GM10248 (cell line): ENCODE measurements at regions not wholly inside any gene's neighbourhood (a gene's known extent, or its start where the extent isn't known, plus 50 kb on each side); places are given as distances from the start of the nearest gene placed in this dataset.
"Not testable (repeated sequence)": the region's sequence is repeated elsewhere in the genome, so short reads cannot be mapped to it uniquely, and the experiment has no call there.

Source experiments
- CTCF ChIA-PET: fragments of 300-600 bp; sonication (Branson Sonifier 250); formaldehyde crosslinking; extraction: SDS; loops from one replicate; lab custom pipeline; 2021; ENCODE audit warnings: antibody characterized with exemption; lab: Yijun Ruan, JAX
- POLR2A ChIA-PET: fragments of 350-650 bp; sonication (Branson Sonifier 250); formaldehyde crosslinking; extraction: SDS; loops from one replicate; lab custom pipeline; 2020; ENCODE audit warnings: antibody characterized with exemption; lab: Yijun Ruan, JAX
- DNase-seq: peaks from one replicate; pipeline ENCODE4 v3.0.0; 2012; ENCODE audit errors: extremely low spot score
- CTCF ChIP-seq: IDR thresholded peaks from 2 replicates; pipeline ENCODE4 v1.5.1; 2012; ENCODE audit warnings: mild to moderate bottlenecking, low read depth; ENCODE audit errors: extremely low read depth, missing control alignments, control extremely low read depth

GRCh38 chr3:63135367-63135766 is 142.7 kb upstream of the SYNPR start:
- no peak for DNase-seq
- ChIA-PET POLR2A (no interaction called here), CTCF (interaction anchor here (1.0 kb wide), 1 partner anchor 13 kb away, joined by 3 read pairs; no protein-coding TSS in a partner anchor)
- TF ChIP-seq CTCF, result no peak

- POLR2A ChIA-PET, DNase-seq: not testable (repeated sequence)
- CTCF ChIA-PET, result interaction anchor here (1.0 kb wide), 1 partner anchor 14 kb away, joined by 3 read pairs; no protein-coding TSS in a partner anchor
Measured at GRCh38 chr3:63136249-63136648, 141.9 kb upstream of the SYNPR start.

- ChIA-PET POLR2A (no interaction called here), CTCF (no interaction called here)
- TF ChIP-seq CTCF, result no peak
- DNase-seq, result no peak
Measured at GRCh38 chr3:63142681-63143080, 135.4 kb upstream of the SYNPR start.

- CTCF ChIA-PET, result interaction anchor here (0.8 kb wide), 1 partner anchor 48 kb away, joined by 3 read pairs; no protein-coding TSS in a partner anchor
- POLR2A ChIA-PET, result no interaction called here
- no peak for TF ChIP-seq CTCF
- no peak for DNase-seq
Measured at GRCh38 chr3:63146154-63146553, 132.0 kb upstream of the SYNPR start.

- ChIA-PET POLR2A (no interaction called here), CTCF (no interaction called here)
- DNase-seq, result no peak
- TF ChIP-seq CTCF, result no peak
Measured at GRCh38 chr3:63150880-63151279, 127.2 kb upstream of the SYNPR start.

- CTCF ChIA-PET, result no interaction called here
Measured at GRCh38 chr3:63151897-63152296, 126.2 kb upstream of the SYNPR start.

GRCh38 chr3:63159764-63160163 is 118.3 kb upstream of the SYNPR start:
- POLR2A ChIA-PET, result no interaction called here
- CTCF ChIA-PET, result interaction anchor here (1.5 kb wide), 1 partner anchor 13 kb away, joined by 3 read pairs; no protein-coding TSS in a partner anchor
- DNase-seq, result no peak
- no peak for TF ChIP-seq CTCF

More at GRCh38 chr3:63151897-63152296, 126.2 kb upstream of the SYNPR start:
- DNase-seq, result no peak
- POLR2A ChIA-PET, result no interaction called here
- TF ChIP-seq CTCF, result no peak
